Hippocampal formation (tissue), 2 donors: ENCODE measurements at regions not wholly inside any gene's neighbourhood (a gene's known extent, or its start where the extent isn't known, plus 50 kb on each side); places are given as distances from the start of the nearest gene placed in this dataset.

Source experiments
- DNase-seq, 2 donors: peaks; one replicate each; lab custom pipeline; 2025; lab: John Stamatoyannopoulos, UW

DNA sequence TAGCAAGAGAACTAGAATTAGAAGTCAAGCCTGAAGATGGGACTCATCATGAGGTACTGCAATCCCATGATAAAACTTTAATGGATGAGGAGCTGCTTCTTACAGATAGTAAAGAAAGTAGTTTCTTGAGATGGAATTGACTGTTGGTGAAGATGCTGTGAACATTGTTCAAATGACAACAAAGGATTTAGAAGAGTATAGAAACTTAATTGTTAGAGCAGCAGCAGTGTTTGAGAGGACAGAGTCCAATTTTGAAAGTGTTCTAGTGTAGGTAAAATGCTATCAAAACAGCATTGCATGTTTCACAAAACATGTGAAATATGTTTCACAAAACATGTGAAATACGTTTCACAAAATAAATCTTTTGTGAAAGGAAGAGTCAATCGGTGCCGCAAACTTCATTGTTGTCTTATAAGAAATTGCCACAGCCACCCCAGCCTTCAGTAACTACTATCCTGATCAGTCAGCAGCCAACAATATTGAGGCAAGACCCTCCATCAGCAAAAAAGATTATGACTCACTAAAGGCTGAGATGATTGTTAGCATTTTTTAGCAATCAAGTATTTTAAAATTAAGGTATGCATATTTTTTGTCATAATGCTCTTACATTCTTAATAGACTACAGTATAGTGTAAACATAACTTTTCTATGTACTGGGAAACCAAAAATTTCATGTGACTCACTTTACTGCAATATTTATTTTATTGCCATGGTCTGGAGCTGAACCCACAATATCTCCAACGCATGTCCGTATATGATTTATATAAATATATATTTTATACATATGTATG lies 173.4 kb upstream of the BMP4 start:
- no peak for DNase-seq

DNA sequence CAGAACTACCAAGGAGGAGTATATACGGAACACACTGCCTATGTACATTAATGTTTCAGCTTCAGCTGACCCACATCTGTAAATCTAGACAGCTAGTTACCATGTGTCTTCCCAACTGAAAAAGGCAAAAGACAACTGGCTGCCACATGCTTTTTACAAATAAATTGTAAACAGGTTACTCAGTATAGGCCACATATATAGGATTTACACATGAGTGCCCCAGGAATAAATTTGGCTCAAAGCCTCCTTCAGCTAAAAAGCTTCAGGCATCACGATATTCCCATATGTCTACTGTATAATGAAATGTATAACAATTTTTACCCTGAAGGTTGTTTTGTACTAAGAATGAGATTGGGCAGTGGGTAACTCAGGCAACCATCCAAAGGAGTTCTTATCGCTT lies 175.9 kb upstream of the BMP4 start:
- no peak for DNase-seq

DNA sequence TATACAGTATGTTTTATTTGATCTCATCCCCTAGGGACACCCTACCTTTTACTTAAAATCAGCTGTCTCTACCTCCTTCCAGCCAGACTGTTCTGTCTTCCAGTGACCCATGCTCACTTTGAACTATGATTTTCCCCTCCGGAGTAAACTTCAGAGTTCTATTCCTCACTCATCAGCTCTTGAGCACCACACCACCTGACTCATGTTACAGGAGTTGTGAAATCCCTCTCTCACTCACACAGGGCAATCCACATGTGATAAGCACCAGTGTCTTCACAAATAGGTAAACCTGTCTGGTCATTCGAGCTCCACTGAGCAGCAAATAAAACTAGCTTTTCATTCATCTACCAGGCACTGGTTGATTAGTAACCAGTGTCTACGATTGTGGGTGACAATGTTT lies 177.3 kb upstream of the BMP4 start:
- no peak for DNase-seq

DNA sequence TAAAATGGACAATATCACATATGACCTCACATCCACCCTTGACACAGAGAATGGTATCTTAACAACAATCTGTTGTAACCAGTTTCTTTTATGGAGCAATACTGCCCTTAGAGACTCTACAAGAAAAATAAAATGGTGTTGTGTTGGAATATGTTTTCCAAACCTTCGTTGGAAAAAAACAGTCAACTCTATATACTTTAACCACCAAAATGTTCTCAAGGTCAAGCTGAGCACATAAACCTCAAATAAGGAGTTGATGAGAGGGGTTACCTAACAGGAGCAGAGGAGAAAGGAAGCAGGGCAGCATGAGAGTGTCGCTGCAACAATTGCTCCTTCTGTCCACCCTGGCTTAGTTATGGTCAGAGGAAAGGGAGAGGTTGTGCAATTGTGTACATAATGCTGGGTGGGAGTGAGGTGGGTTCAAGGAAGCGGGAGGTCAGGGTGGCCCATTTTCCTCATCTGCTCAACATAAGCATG lies 179.2 kb upstream of the BMP4 start:
- no peak for DNase-seq

DNA sequence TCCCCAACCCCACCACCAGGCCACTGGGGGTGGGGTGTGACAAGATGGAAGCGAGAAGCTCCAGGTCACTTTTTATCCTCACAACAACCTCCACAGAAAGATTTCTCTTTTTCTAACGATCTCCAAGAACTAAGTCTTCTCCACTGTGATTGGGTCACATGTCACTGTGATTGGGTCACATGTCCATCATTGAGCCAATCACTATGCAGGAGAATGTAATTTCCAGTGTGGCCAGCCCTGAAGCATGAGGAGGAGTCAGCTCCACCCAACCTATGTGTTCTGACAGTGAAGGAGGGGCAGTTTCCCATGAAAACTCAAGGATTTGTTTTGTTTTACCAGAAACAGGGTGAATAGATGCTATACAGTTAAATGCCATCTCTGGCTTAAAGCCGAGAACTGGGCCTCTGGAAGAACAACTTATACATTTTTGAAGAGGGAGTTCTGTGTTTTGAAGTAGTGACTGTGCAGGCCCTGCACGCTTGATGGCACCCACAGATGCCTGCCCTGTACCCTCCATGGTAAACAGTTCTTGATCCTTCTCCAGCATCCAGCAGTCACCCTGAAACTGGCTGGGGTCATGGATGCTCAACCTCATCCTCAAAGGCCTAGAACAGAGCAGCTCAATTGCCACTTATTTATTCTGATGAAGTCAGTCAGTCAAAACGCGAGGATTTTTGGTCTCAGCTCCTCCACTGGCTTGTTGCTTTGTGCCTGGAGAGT lies 180.4 kb upstream of the BMP4 start:
- no peak for DNase-seq

DNA sequence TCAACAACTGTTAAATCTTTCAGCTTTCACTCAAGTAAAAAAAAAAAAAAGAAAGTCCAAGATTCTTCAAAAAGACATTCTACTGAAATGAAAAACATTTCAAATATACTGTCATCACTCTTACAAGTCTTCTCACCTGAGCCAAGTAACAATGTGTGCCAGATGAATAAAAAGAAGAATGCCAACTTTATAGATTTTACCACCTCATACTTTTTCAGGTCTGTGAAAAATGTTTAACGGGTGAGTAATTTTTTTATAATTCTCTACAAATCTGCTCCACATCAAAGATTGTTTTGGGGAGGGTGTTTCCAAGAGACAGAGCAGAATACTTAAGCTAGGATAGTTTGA lies 181.0 kb upstream of the BMP4 start:
- DNase-seq = no peak

DNA sequence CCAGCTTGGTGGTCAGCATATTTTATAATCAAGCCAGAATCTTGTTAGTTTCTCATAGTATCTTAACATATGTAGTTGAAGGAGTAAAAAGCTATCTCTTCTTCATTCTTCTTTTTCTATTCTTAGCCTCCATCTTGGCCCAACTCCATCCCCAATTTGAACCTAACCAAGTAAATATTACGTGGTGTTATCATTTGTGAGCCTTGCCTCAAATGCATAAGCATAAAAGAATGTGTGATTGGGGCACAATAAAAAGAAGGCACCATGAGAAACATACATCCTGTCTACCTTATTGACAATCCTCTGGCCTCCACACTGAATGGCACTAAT lies 181.4 kb upstream of the BMP4 start:
- DNase-seq = no peak

DNA sequence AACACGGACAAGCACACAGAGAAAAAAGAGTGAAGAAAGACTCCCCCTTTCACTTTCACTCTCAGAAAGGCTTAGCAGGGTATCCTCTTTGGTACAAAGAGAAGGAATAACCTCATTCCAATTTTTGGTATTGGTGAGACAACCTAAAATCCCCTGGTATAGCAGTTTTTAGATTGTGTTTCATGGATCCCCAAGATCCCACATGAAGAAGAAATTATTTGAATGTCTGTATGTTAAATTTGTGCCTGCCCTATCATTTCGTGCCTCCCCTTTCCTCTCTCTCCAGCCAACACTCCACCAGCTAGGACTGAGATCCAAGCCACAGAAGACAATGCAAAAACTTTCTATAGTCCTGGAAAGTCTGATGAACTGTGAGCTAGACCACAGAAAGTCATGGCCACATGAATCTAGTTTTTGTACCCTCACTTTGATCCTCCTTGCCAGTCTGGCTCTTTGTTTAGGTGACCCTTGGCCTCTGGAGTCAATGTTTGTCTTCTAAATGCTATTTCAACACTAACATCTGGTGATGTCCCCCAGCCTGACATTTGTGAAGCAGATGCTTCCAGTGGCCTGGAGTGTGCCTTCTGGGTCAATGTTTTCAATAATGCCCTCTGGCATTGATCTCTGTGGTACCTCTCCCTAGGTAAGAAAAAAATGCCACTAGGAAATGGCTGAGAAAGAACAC lies 181.9 kb upstream of the BMP4 start:
- no peak for DNase-seq

DNA sequence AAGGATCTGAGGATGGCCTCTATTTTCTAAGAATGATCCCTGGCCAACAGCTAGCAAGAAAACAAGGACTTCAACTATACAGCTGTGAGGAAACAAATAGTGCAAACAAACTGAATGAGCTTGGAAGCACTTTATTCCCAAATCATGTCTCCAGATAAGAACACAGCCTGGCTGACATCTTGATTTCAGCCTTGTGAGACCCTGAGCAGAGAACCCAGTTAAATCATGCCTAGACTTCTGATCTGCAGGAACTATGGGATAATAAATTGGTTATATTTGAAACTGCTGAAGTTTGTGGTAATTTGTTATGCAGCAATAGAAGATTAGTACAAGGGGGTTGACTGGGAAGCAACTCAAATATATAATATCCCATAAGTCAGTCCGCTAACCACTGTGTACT lies 183.9 kb upstream of the BMP4 start:
- no peak for DNase-seq

DNA sequence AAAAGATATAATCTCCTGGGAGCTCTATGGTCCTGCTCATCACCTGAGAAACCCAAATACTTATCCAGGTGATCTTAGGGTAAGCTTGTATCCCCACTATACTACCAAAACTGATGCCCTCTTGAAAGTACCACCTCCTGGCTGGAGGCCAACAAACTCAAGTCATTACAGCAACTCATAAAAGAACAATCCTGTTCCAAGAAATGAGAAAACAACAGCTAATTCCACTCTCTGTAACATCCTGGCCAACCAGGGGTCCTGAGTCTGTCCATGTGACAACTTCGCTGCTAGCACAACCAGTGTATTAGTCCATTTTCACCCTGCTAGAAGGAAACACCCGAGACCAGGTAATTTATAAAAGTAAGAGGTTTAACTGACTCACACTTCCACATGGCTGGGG lies 190.0 kb upstream of the BMP4 start:
- DNase-seq = no peak

DNA sequence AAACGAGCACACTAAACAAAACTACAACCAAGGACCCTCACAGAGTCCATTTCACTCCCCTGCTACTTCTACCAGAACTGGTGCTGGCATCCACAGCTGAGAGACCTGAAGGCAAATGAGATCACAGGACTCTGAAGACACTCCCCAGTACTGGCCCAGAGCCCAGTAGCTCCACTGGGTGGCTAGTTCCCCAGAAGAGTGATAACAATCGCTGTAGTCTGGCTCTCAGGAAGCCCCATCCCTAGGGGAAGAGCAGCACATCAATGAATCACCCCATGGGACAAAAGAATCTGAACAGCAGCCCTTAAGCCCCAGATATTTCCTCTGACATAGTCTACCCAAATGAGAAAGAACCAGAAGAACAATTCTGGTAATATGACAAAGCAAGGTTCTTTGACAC lies 190.7 kb upstream of the BMP4 start:
- no peak for DNase-seq

DNA sequence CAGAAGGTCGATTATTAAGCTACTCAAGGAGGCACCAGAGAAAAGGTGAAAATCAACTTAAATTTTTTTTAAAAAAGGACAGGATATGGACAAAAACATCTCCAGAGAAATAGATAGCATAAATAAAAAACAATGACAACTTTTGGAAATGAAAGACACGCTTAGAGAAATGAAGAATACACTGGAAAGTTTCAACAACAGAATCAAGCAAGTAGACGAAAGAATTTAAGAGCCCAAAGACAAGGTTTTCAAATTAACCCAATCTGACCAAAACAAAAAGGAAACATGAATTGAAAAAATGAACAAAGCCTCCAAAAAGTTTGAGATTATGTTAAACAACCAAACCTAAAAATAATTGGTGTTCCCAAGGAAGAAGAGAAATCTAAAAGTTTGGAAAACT lies 191.1 kb upstream of the BMP4 start:
- DNase-seq = no peak

DNA sequence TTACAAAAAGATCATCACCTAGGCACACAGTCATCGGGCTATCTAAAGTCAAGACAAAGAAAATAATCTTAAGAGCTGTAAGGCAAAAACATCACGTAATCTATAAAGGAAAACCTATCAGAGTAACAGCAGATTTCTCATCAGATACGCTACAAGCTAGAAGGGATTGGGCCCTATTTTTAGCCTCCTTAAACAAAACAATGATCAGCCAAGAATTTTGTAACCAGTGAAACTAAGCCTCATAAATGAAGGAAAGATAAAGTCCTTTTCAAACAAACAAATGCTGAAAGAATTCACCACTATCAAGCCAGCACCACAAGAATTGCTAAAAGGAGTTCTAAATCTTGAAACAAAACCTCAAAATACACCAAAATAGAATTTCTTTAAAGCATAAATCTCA lies 191.6 kb upstream of the BMP4 start:
- no peak for DNase-seq

DNA sequence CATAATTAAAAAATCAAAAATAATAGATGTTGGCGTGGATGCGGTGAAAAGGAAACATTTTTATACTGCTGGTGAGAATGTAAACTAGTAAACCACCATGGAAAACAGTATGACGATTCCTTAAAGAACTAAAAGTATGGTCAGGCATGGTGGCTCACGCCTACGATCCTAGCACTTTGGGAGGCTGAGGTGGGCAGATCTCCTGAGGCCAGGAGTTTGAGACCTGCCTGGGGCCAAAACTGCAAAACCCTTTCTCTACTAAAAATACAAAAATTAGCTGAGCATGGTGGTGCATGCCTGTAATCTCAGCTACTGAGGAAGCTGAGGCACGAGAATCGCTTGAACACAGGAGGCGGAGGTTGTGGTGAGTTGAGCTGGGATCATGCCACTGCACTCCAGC lies 195.7 kb upstream of the BMP4 start:
- DNase-seq = no peak

DNA sequence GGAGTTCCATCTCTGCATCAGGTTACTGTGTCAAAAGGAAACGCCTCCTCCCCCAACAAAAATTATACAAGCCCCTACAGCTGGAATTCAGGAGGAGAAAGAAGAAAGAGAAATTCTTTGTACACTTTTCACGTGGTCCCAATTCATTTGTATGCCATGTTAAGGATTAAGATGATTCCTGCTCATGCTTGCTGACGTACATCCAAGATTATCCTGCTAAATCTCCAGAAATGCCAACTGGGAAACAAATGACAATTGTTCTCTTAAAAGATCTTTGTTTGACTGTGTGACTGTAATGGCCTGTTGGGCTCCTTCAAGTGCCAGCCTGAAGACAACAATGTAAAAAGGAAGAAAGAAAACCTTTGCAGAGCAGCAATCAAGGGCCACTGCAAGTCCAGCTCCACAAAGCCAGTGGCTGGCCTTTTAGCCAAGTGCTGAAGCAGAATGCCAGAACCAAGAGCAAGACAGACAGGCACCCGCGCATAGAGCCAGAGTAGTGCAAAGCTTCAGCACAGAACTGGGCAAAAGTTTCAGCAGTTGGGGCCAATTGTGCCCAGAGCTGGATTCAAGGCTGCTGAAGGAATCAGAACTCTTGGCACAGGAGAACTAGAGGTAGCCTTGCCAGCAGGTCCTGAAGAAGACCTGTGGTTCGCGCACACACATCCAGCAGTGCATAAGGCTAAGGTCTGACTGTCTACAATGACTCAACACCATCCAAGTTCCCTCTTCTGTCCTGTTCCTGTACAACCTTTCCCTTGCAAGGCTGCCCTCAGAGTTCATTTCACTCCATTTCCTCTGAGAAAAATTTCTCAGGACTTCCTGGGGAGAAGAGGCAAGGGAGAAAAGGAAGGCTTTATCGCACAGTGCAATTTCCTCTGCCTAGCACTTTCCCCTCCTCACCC lies 209.7 kb upstream of the BMP4 start:
- peak; percentile 24 to 51 for DNase-seq

DNA sequence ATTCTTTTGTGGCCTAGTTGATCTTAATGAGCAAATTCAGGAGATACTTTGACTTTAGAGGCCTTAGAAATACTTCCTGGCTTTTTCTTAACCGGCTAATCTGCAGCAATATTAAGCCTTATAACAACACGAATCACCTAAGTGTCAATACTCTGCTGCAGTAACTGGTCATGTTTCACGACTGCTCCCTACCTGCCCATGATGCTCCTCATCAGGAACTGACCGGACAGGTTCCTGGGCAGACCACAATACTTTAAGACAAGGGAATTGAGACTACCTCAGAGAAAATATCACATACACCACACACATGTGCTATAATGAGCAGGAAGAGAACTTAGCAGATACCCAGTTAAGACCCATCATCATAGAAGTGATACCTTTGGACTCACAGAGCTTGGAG lies 211.9 kb upstream of the BMP4 start:
- DNase-seq = no peak

DNA sequence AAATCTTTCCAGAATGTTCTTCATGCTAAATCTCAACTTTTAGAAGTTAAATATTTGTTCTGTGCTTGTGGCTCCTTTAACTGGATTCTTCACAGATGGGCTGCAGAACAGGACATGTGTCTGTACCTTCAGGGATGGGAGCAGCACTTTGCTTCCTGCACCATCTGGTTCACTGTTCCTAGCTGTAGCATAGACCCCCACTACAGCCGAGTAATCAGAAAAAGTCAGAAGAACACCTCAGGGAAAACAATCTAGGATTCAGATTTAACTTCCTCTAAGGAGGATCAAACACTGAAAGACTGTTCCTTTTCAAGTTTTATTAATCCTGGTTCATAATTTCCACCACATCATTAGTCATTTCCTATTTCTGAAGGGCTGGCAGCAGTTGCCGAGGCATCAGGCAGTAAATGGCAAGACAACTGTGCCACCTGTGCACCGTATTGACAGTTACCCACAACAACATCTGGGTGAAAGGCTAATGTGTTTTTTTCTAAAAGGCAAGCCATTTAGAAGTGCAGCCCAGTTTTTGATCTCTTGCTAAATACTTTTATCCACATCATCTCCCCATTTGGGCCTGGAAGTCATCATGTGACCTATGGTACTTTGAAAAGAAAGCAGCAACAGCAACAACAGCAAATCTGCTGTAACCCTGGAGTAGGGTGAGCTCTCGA lies 212.8 kb upstream of the BMP4 start:
- no peak for DNase-seq

DNA sequence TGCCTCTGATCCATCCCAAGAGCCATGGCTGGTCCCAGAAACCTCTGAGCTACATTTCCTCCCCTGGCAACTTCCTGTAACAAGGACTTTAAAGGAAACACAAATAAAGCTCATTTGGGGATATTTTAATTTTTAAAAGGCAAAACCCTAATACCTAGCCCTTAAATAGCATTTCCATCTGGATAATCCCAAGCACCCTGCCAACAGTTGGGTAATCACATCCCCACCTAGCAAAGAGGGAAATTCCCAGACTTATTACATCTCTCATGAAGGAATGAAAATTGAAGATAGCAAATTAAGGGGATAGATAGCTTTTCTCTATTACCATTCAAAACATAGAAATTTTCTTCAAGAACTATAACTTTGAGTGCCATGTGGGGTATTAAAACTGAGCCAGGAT lies 213.7 kb upstream of the BMP4 start:
- no peak for DNase-seq

DNA sequence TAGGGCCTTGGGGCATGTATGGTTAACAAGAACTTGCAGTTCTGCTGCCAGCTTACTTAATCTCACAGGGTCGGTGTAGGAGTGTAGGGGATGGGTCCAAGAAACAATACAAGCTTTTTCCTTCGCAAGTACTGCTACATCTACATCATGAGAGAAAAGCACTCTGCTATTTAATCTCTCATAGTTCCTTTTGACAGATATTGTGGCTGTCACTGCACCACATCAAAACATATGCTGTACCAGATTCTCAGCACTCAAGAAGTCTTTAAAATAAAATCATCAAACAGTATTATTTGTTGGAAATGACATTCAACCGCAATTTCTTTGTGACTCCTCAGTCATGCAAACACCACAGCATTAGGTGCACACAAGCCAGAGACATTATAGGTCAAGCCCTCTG lies 215.5 kb upstream of the BMP4 start:
- DNase-seq = no peak

DNA sequence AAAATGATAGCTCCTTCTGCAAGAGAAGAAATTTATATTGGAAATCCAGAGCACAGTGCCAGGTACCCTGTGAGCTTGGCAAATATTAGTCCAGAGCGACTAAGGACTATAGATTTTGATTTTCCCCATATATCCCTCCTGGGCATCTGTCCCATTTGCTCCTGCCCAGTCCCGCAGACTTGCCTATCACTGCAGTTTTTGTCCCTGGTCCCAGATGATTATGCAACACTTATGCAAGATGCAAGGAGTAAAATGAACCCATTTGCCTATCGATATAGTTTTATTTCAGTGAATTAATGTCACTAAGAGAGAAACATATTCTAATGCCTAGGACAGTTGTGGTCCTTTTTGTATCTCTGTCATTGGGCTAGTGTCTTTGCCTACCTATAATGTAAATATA lies 215.9 kb upstream of the BMP4 start:
- DNase-seq = no peak

DNA sequence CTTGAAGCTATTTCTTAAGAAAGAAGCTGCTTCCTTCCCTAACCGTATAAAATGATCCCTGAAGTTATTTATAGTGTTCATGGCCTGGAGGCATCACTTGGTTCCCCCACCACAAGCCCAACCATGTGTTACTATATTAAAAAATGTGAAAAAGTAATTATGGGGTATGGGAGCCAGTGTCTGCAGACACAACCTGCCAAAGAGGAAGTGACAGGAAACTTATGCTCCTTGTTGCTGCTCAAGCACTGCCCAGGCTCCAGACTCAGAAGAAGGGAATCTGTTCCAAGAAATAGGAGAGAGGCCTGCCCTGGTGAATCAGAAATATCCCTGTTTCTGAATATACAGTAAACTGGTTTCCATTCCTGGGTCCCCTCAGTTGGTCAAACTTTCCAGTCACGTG lies 217.2 kb upstream of the BMP4 start:
- no peak for DNase-seq

DNA sequence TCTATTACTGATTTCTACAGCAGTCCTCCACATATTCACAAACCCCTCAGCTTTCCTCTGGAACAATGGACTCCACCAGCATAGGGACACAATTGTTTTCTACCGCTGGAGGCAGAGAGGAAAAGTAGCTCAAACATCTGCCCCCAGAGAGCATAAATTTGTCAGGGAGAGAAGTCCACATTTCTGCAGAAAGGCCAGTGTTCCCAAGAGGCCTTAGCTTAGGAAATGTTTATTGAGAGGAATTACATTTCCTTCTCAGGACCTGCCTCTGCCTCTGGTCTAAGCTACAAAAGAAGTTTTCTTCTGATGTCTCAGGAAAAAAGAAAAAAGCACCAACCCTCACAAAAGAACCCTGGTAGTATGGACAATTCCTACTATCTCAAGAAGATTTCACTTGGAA lies 217.8 kb upstream of the BMP4 start:
- DNase-seq = no peak
